Hepatocyte (in vitro differentiated cells): ENCODE measurements at regions not wholly inside any gene's neighbourhood (a gene's known extent, or its start where the extent isn't known, plus 50 kb on each side); places are given as distances from the start of the nearest gene placed in this dataset.
A peak's percentile ranks its signal among the peaks of the same experiment; 100 is the strongest.

ENCODE experiments used
- DNase-seq: peaks from one replicate; pipeline ENCODE4 v3.0.0-alpha.2; 2016; ENCODE audit warnings: low spot score
- H2AFZ ChIP-seq: fragments of 200-600 bp; sonication (generic); 2 replicates; pipeline ENCODE4 v1.6.0; 2016; ENCODE audit warnings: antibody characterized with exemption, mild to moderate bottlenecking
- H3K27ac ChIP-seq: fragments of 200-600 bp; sonication (generic); 2 replicates; pipeline ENCODE4 v1.5.1; 2016; ENCODE audit warnings: mild to moderate bottlenecking
- H3K27me3 ChIP-seq: fragments of 200-600 bp; sonication (generic); 2 replicates; pipeline ENCODE4 v1.6.1; 2016
- H3K36me3 ChIP-seq: fragments of 200-600 bp; sonication (generic); replicated peaks from 2 replicates; pipeline ENCODE4 v1.5.1; 2016; ENCODE audit warnings: low read depth; ENCODE audit not compliant: insufficient read depth
- H3K4me1 ChIP-seq: fragments of 200-600 bp; sonication (generic); 2 replicates; pipeline ENCODE4 v1.5.1; 2016; ENCODE audit warnings: mild to moderate bottlenecking, moderate library complexity; ENCODE audit not compliant: insufficient read depth
- H3K4me2 ChIP-seq: fragments of 200-600 bp; sonication (generic); 2 replicates; pipeline ENCODE4 v1.6.0; 2016
- H3K4me3 ChIP-seq: fragments of 200-600 bp; sonication (generic); 2 replicates; pipeline ENCODE4 v1.5.1; 2016; ENCODE audit warnings: mild to moderate bottlenecking
- H3K79me2 ChIP-seq: fragments of 200-600 bp; sonication (generic); 2 replicates; pipeline ENCODE4 v1.6.0; 2017; ENCODE audit warnings: mild to moderate bottlenecking
- H3K9me2 ChIP-seq: fragments of 200-600 bp; sonication (generic); replicated peaks from 2 replicates; pipeline ENCODE4 v1.6.0; 2017; ENCODE audit warnings: mild to moderate bottlenecking; ENCODE audit not compliant: insufficient read depth
- H3K9me3 ChIP-seq: fragments of 200-600 bp; sonication (generic); 2 replicates; pipeline ENCODE4 v1.5.1; 2016; ENCODE audit warnings: low read depth, mild to moderate bottlenecking
- H4K20me1 ChIP-seq: fragments of 200-600 bp; sonication (generic); 2 replicates; pipeline ENCODE4 v1.6.0; 2016; ENCODE audit warnings: mild to moderate bottlenecking; ENCODE audit not compliant: insufficient read depth, poor library complexity, severe bottlenecking
- CTCF ChIP-seq: fragments of 200-600 bp; sonication (generic); IDR thresholded peaks from 2 replicates; pipeline ENCODE4 v1.5.1; 2016; ENCODE audit warnings: antibody characterized with exemption, mild to moderate bottlenecking; ENCODE audit not compliant: poor library complexity
- EZH2 ChIP-seq: fragments of 200-600 bp; sonication (generic); IDR thresholded peaks from 2 replicates; pipeline ENCODE4 v1.6.1; 2016; ENCODE audit warnings: antibody characterized with exemption, mild to moderate bottlenecking, borderline replicate concordance
- EZH2phosphoT487 ChIP-seq: fragments of 200-600 bp; sonication (generic); IDR thresholded peaks from one replicate; pipeline ENCODE4 v1.6.1; 2018; ENCODE audit warnings: antibody characterized with exemption, mild to moderate bottlenecking, low read depth, moderate library complexity; ENCODE audit not compliant: unreplicated experiment, severe bottlenecking
- whole genome bisulfite sequencing: methylation state at CpG from one replicate; pipeline ENCODE4 v1.1.6; 2016; ENCODE audit warnings: low lambda C conversion rate; ENCODE audit errors: missing lambda C conversion rate; 5-methylcytosine and 5-hydroxymethylcytosine counted together

- DNase-seq: peak; percentile 64
- no peaks in the 10 kb centered on the region for H3K9me2 ChIP-seq
- H3K9me3 ChIP-seq: no peaks in the 10 kb centered on the region
- WGBS: 48% methylated on average over 3 of the region's 3 CpGs
- H3K36me3 ChIP-seq: no peaks in the 10 kb centered on the region
- H3K4me3 ChIP-seq: no peak overlapping the region
- no peaks in the 10 kb centered on the region for H3K27me3 ChIP-seq
- H4K20me1 ChIP-seq: no peaks in the 10 kb centered on the region
- no peak overlapping the region for H3K4me2 ChIP-seq
- H2AFZ ChIP-seq: no peak overlapping the region
- TF ChIP-seq EZH2phosphoT487: no peak
- no peaks in the 10 kb centered on the region for H3K79me2 ChIP-seq
- peak overlapping the region; percentile 25 for H3K27ac ChIP-seq
- peaks cover 9% of the 10 kb centered on the region for H3K4me1 ChIP-seq
Observed at GRCh38 chr10:36538953-36539586, 586.3 kb upstream of the ANKRD30A start.

DNA sequence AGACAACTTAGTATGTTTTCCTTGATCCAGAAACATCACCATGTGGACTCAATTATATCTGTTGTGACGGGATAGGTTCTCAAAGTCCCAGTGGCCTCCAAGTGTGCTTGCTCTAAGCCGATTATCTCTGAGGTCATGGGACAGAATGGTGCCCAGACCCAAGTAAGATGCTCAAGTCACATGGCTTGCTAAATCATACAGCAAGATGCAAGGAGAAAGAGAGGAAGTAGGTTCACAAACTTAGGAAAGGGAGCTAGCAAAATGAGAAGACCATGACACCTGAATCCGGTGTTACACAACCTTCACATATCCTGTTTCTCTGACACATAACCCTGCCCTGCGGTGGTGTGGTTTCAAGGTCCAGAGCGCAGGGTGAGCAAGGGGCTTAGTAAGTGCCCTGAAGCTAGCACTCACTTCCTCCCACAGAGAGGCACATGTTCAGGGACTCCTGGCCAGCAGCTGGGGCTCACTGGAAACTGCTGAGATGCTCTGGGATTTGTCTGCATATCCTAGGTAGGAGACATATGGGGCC, 590.9 kb upstream of the ANKRD30A start:
- 78% methylated on average over 5 of the region's 5 CpGs for WGBS
- Histone ChIP-seq H2AFZ (no peak overlapping the region), H3K9me3 (no peaks in the 10 kb centered on the region), H3K79me2 (no peaks in the 10 kb centered on the region), H3K27me3 (no peaks in the 10 kb centered on the region), H3K9me2 (no peaks in the 10 kb centered on the region), H3K36me3 (no peaks in the 10 kb centered on the region), H3K4me2 (no peak overlapping the region), H4K20me1 (no peaks in the 10 kb centered on the region), H3K4me3 (no peak overlapping the region), H3K4me1 (no peaks in the 10 kb centered on the region), H3K27ac (no peak overlapping the region)
- DNase-seq: peak; percentile 12
- TF ChIP-seq EZH2 (no peak), CTCF (no peak), EZH2phosphoT487 (no peak)

DNA sequence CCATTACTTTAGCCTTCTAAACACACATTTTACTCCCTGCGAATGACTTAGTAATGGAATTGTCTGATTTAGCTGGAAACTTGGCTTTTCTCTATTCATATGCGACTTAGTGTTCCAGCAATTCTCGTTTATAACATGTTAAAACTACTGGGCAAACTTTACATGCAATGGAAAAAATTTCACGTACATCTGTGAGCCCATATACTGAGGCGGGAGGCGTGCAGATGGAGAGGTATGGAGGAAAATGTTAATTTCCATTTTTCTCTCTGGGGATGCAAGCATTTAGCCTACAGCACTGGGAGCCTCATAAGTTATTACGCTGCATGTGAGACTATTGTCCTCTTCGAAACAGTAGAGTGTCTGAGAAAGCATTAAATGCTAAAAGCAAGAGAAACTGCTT, 591.5 kb upstream of the ANKRD30A start:
- H4K20me1 ChIP-seq: no peaks in the 10 kb centered on the region
- no peak overlapping the region for H3K4me3 ChIP-seq
- WGBS: 93% methylated on average over 8 of the region's 8 CpGs
- H3K79me2 ChIP-seq: no peaks in the 10 kb centered on the region
- no peaks in the 10 kb centered on the region for H3K9me2 ChIP-seq
- H3K27me3 ChIP-seq: no peaks in the 10 kb centered on the region
- H3K4me1 ChIP-seq: no peaks in the 10 kb centered on the region
- no peak for DNase-seq
- no peaks in the 10 kb centered on the region for H3K36me3 ChIP-seq
- no peaks in the 10 kb centered on the region for H3K9me3 ChIP-seq
- H2AFZ ChIP-seq: no peak overlapping the region
- no peak for TF ChIP-seq EZH2
- no peak for TF ChIP-seq EZH2phosphoT487
- TF ChIP-seq CTCF: no peak
- no peak overlapping the region for H3K4me2 ChIP-seq
- no peak overlapping the region for H3K27ac ChIP-seq

DNA sequence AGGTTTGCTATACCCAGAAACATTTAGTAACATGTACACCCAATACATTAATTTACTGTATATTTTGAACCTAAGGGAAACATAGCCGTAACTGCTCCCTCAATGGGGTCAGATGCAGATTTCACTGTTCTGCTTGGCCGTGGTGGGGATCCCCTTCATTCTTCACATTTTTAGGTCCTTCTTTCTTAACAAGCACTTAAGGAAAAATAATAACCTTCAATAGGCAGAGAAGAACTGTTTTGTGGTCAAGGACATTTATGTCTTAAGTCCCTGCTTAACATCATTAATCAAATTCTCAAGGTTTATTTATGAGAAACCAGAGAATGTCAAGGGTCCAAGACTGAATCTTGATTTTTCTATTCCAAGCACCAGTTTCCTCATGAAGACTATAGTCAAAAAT, 592.1 kb upstream of the ANKRD30A start:
- Histone ChIP-seq H3K27ac (no peak overlapping the region), H3K4me1 (no peaks in the 10 kb centered on the region), H3K36me3 (no peaks in the 10 kb centered on the region), H3K79me2 (no peaks in the 10 kb centered on the region), H3K9me3 (no peaks in the 10 kb centered on the region), H3K4me2 (no peak overlapping the region), H2AFZ (no peak overlapping the region), H4K20me1 (no peaks in the 10 kb centered on the region), H3K4me3 (no peak overlapping the region), H3K9me2 (no peaks in the 10 kb centered on the region), H3K27me3 (no peaks in the 10 kb centered on the region)
- TF ChIP-seq EZH2phosphoT487 (no peak), EZH2 (no peak), CTCF (no peak)
- 85% methylated on average over 2 of the region's 2 CpGs for WGBS
- DNase-seq: no peak
